ENCODE measurements at regions not wholly inside any gene's neighbourhood (a gene's known extent, or its start where the extent isn't known, plus 50 kb on each side); places are given as distances from the start of the nearest gene placed in this dataset.

DNA sequence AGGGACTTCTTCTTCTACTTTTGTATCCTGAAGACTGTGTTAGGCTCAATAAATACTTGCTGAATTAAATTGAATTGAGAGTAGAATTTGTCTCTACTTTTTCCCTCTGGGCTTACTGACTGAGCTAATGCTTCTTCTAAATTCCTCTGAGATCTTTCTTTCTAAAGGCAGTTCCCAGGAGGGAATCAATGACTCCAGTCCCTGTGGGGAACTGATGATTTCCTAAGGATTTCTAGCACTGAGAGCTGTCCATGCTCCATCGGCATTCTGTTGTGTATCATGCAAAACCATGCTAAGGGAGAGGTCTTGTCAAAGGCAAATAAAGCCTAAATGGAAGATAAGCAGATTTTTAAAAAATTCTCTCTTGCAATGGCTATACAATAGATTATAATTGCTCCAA, 148.8 kb upstream of the KIRREL3 start:
- no peak overlapping the region for H3K4me3 Mint-ChIP-seq
- ATAC-seq (replicated peaks; ENCODE audit: extremely low read depth, poor library complexity, severe bottlenecking) (no peak), DNase-seq (ENCODE audit: low spot score in 2 of 2) (no peak)
- H3K4me1 Mint-ChIP-seq = no peaks in the 10 kb centered on the region
- no peaks in the 10 kb centered on the region for H3K27me3 Mint-ChIP-seq
- peaks cover 2% of the 10 kb centered on the region for H3K9me3 Mint-ChIP-seq
- H3K27ac Mint-ChIP-seq (ENCODE audit: low read depth) = no peak overlapping the region
- H3K36me3 Mint-ChIP-seq (ENCODE audit: insufficient read depth) = no peaks in the 10 kb centered on the region

DNA sequence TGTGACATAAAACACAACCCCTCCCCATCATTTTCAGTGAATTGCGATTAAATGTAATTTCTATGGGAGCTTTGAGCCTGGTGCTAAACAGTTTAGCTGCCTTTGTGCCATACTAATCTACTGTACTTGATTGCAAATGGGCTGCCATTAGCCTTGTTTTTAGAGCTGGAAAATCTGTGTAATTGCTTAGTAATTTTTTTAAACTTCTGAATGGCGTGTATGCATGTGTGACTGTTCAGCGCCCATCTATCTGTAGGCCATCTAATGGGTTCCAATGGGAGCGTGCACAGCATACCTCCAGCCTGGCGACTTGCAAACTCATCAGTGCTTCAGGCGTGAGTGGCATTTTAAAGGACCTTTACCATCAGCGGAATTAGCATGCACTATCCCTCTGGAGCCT, 142.7 kb upstream of the KIRREL3 start:
- no peak for ATAC-seq (replicated peaks; ENCODE audit: extremely low read depth, poor library complexity, severe bottlenecking)

DNA sequence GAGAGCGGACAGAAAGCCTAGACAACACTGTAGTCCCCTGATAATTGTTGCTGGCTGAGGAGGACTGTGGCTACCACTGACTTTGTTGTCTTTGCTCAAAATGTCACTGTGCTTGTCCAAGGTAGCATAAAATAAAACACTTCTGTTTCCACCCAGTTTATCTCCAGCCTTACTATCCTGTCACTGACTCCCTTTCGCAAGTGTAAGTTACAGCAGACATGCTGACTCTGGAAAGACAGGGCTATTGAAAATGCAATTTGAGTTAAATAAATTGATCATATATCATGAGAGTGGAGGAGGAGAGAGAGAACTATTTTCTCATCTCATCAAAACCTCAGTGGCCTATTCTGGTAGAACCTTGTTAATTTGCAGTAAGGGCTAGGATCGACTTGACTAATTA, 138.0 kb upstream of the KIRREL3 start:
- H3K27ac Mint-ChIP-seq (ENCODE audit: low read depth) = no peak overlapping the region
- no peaks in the 10 kb centered on the region for H3K36me3 Mint-ChIP-seq (ENCODE audit: insufficient read depth)
- no peak overlapping the region for H3K4me3 Mint-ChIP-seq
- no peak for ATAC-seq (replicated peaks; ENCODE audit: extremely low read depth, poor library complexity, severe bottlenecking)
- H3K9me3 Mint-ChIP-seq = no peaks in the 10 kb centered on the region
- DNase-seq (ENCODE audit: low spot score in 2 of 2) = no peak
- H3K4me1 Mint-ChIP-seq = no peaks in the 10 kb centered on the region
- no peaks in the 10 kb centered on the region for H3K27me3 Mint-ChIP-seq

More for the DNA sequence above, 142.7 kb upstream of the KIRREL3 start:
- Mint-ChIP-seq H3K36me3 (ENCODE audit: insufficient read depth) (no peaks in the 10 kb centered on the region), H3K27ac (ENCODE audit: low read depth) (no peak overlapping the region), H3K4me3 (no peak overlapping the region), H3K4me1 (no peaks in the 10 kb centered on the region), H3K9me3 (peaks cover 5% of the 10 kb centered on the region), H3K27me3 (no peaks in the 10 kb centered on the region)
- no peak for DNase-seq (ENCODE audit: low spot score in 2 of 2)

DNA sequence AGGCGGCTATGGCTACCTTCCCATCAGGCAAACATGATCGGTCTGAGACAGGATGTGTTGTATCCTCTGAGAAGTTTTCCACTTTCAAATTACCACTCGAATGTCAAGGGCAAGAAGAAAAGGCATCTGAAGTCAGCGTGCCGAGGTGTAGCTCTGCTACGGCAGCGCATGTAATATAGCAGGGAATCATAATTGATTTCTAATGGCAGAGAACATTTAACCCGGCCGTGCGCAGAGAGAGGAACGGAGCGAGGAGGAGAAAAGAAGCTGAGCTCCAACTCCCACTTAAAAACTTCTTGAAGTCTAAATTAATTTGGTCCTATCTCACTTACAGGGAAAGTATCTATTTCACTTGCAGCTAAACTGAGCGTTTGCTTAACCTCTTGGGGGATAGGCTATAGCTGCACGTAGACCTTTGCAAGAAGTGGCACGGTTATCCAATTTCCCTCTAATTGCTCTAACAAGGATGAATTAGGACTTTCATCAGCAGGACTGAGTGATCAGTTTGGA, 137.3 kb upstream of the KIRREL3 start:
- no peak for ATAC-seq (replicated peaks; ENCODE audit: extremely low read depth, poor library complexity, severe bottlenecking)

DNA sequence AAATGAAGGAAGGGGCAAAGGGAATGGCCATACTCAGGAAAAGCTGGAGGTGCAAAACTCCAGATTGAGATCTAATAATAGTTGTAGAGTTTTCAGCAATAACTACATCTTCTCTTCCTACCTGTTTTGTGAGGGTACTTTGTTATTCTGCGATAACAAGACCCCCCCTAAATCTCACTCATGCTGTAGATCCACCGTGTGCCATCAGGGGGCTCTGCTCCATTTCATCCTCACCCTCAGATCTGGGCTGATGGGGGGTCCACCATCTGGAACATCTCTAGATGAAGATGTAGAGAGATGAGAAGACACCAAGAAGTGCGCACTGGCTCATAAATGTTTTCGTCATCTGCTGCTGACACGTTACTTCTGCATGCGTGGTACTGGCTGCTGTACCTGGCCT, 135.9 kb upstream of the KIRREL3 start:
- Mint-ChIP-seq H3K27ac (ENCODE audit: low read depth) (no peak overlapping the region), H3K4me3 (no peak overlapping the region), H3K36me3 (ENCODE audit: insufficient read depth) (no peaks in the 10 kb centered on the region), H3K4me1 (no peaks in the 10 kb centered on the region), H3K27me3 (no peaks in the 10 kb centered on the region), H3K9me3 (no peaks in the 10 kb centered on the region)
- DNase-seq (ENCODE audit: low spot score in 2 of 2) (no peak), ATAC-seq (replicated peaks; ENCODE audit: extremely low read depth, poor library complexity, severe bottlenecking) (no peak)

More for the DNA sequence above, 137.3 kb upstream of the KIRREL3 start:
- Mint-ChIP-seq H3K27ac (ENCODE audit: low read depth) (no peak overlapping the region), H3K4me1 (no peaks in the 10 kb centered on the region), H3K27me3 (no peaks in the 10 kb centered on the region), H3K9me3 (no peaks in the 10 kb centered on the region), H3K4me3 (no peak overlapping the region), H3K36me3 (ENCODE audit: insufficient read depth) (no peaks in the 10 kb centered on the region)
- no peak for DNase-seq (ENCODE audit: low spot score in 2 of 2)

DNA sequence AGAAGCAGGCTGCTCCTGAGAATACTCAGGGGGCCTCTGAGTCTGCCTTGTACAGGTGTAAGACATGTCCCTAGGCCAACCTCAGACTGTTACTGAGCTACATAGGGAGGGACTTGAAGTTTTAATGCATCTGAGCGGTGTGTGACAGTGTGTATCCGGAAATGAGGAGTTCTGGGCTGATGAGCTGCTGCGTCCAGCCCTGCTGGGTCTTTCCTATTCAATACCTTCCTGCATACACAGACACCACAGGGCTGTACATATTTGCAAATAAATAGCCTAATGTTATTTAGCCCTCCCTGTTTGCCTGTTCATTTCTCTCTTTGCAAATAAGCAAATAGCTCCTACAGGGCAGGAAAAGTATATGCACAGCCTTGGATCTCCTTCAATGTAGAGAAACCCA, 134.7 kb upstream of the KIRREL3 start:
- no peak overlapping the region for H3K4me3 Mint-ChIP-seq
- no peak for ATAC-seq (replicated peaks; ENCODE audit: extremely low read depth, poor library complexity, severe bottlenecking)
- no peak for DNase-seq (ENCODE audit: low spot score in 2 of 2)
- no peaks in the 10 kb centered on the region for H3K27me3 Mint-ChIP-seq
- H3K9me3 Mint-ChIP-seq = no peaks in the 10 kb centered on the region
- H3K4me1 Mint-ChIP-seq = no peaks in the 10 kb centered on the region
- no peaks in the 10 kb centered on the region for H3K36me3 Mint-ChIP-seq (ENCODE audit: insufficient read depth)
- H3K27ac Mint-ChIP-seq (ENCODE audit: low read depth) = no peak overlapping the region

DNA sequence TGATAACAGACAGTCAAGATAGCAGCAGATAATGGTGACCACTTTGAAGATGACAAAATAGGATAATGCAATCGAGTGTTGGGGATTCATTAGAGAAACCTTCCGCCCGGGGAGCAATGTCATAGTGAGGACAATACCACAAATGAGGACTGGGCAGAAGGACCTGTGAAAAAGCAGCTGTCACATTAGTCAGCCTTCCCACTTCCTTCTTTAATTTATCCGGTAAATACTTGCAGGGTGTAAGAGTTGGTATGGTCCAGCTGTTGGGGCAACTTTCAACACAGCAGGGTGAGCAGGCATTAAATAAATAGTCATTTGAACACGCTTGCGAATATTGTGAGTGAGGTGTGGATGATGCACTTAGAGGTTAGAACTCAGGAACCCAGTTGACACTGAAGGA, 132.5 kb upstream of the KIRREL3 start:
- no peaks in the 10 kb centered on the region for H3K27me3 Mint-ChIP-seq
- no peaks in the 10 kb centered on the region for H3K36me3 Mint-ChIP-seq (ENCODE audit: insufficient read depth)
- DNase-seq (ENCODE audit: low spot score in 2 of 2) = no peak
- no peaks in the 10 kb centered on the region for H3K9me3 Mint-ChIP-seq
- no peak overlapping the region for H3K4me3 Mint-ChIP-seq
- H3K27ac Mint-ChIP-seq (ENCODE audit: low read depth) = no peak overlapping the region
- H3K4me1 Mint-ChIP-seq = no peaks in the 10 kb centered on the region
- no peak for ATAC-seq (replicated peaks; ENCODE audit: extremely low read depth, poor library complexity, severe bottlenecking)

DNA sequence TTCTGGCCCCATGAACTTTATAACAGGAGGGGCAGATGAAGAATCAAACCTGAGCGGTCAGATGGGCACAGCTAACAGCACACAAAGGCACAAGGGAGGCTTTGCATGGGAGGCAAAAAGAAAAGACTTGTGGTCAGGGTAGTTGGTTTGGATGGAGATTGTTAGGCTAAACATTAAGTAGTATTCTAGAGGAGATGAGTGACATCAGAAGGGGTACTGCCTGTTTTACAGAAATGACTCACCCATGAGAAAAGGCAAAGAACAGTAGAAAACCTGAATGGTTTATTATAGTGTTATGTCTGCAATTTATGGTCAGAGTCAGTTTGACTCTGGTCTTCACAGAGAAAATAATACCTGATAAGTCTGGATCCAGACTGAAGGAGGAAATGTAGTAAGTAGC, 129.8 kb upstream of the KIRREL3 start:
- DNase-seq (ENCODE audit: low spot score in 2 of 2) (no peak), ATAC-seq (replicated peaks; ENCODE audit: extremely low read depth, poor library complexity, severe bottlenecking) (no peak)
- no peak overlapping the region for H3K27ac Mint-ChIP-seq (ENCODE audit: low read depth)
- no peak overlapping the region for H3K4me3 Mint-ChIP-seq
- no peaks in the 10 kb centered on the region for H3K9me3 Mint-ChIP-seq
- no peaks in the 10 kb centered on the region for H3K36me3 Mint-ChIP-seq (ENCODE audit: insufficient read depth)
- no peaks in the 10 kb centered on the region for H3K4me1 Mint-ChIP-seq
- no peaks in the 10 kb centered on the region for H3K27me3 Mint-ChIP-seq

DNA sequence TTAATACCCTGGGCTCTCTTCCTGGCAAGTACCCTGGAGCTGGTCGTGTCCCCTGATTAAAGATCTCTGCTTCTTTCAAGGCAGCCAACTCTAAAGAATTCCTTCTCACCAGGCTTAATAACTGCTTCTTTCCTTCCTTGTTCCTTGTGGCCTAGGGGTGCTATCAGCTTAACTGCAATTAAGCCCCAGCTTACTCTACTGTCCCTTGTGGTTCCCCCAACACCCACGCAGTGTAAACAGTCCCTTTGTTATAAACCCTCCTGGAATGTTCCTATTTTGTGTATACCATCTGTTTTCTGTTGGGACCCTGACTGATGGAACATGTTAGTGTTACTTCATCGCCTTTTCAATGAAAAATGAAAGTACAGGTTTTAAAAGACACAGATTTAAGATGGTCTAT, 126.4 kb upstream of the KIRREL3 start:
- Mint-ChIP-seq H3K9me3 (peaks cover 5% of the 10 kb centered on the region), H3K4me3 (no peak overlapping the region), H3K4me1 (no peaks in the 10 kb centered on the region), H3K27me3 (no peaks in the 10 kb centered on the region), H3K27ac (ENCODE audit: low read depth) (no peak overlapping the region), H3K36me3 (ENCODE audit: insufficient read depth) (no peaks in the 10 kb centered on the region)
- ATAC-seq (replicated peaks; ENCODE audit: extremely low read depth, poor library complexity, severe bottlenecking) = no peak
- no peak for DNase-seq (ENCODE audit: low spot score in 2 of 2)

DNA sequence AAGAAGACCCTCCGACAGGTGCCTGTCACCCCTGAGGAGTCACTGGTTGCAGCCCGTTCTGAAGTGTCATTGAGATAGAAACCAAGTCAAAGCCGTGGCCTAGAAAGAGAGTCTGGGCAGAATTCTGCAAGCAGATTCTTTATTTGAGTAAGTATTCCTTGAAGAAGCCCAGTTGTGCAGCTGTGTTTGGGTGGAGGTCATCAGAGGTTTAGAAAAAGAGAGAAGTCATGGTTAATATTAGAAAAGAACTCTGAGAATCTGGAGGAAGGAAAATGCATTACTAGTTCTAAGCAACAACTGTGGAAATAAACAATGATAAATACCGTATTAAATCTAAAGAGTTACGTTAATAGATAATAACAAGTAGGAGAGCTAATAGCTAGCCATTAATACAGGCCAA, 118.8 kb upstream of the KIRREL3 start:
- Mint-ChIP-seq H3K4me1 (no peaks in the 10 kb centered on the region), H3K27ac (ENCODE audit: low read depth) (no peak overlapping the region), H3K27me3 (no peaks in the 10 kb centered on the region), H3K4me3 (no peak overlapping the region), H3K36me3 (ENCODE audit: insufficient read depth) (no peaks in the 10 kb centered on the region), H3K9me3 (peaks cover 5% of the 10 kb centered on the region)
- ATAC-seq (replicated peaks; ENCODE audit: extremely low read depth, poor library complexity, severe bottlenecking) (no peak), DNase-seq (ENCODE audit: low spot score in 2 of 2) (no peak)

DNA sequence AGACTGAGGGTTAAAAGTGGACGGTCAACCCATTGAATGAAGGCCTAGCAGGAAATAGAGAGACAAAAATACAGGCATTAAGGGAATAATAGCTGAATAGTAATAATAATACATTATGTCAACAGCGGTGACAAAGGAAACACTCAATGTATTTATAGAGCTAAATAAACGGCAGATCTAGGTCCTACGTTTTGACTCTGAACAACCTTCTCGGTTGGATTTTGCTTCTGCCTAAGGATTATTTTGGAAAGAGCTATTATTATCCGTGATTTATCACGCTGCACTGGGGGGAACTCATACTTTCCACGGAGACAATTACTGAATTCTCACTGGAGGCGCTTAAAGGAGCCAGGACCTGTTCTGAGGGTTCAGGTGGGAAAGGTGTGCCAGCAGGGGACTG, 118.2 kb upstream of the KIRREL3 start:
- DNase-seq (ENCODE audit: low spot score in 2 of 2) (no peak), ATAC-seq (replicated peaks; ENCODE audit: extremely low read depth, poor library complexity, severe bottlenecking) (no peak)
- Mint-ChIP-seq H3K9me3 (peaks cover 5% of the 10 kb centered on the region), H3K4me1 (no peaks in the 10 kb centered on the region), H3K36me3 (ENCODE audit: insufficient read depth) (no peaks in the 10 kb centered on the region), H3K27ac (ENCODE audit: low read depth) (no peak overlapping the region), H3K4me3 (no peak overlapping the region), H3K27me3 (no peaks in the 10 kb centered on the region)

DNA sequence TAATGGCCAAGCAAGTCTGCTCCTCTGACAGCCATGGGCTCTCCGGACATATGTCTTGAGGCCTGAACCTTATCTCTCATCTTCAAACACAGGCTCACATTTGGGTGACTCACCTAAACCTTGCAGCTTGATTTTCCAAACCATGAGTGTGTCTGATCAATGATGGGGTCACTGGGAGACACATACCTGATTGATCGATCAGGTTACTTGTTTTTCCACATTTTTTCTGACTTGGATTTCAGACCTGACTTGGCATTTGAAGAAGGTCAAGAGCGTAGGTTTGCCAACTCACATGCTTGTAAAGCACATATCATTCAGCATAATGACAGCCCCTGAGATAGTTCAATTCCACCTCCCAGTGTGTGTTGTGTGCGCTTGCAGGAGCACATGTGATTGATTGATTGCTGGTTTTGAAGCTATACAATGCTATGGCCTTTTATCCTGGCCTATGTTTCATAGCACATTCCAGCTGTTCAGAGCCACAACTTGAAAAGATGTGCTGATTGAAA, 116.7 kb upstream of the KIRREL3 start:
- DNase-seq (ENCODE audit: low spot score in 2 of 2) (no peak), ATAC-seq (replicated peaks; ENCODE audit: extremely low read depth, poor library complexity, severe bottlenecking) (no peak)
- H3K36me3 Mint-ChIP-seq (ENCODE audit: insufficient read depth) = no peaks in the 10 kb centered on the region
- no peaks in the 10 kb centered on the region for H3K9me3 Mint-ChIP-seq
- no peaks in the 10 kb centered on the region for H3K4me1 Mint-ChIP-seq
- no peak overlapping the region for H3K4me3 Mint-ChIP-seq
- no peak overlapping the region for H3K27ac Mint-ChIP-seq (ENCODE audit: low read depth)
- no peaks in the 10 kb centered on the region for H3K27me3 Mint-ChIP-seq

DNA sequence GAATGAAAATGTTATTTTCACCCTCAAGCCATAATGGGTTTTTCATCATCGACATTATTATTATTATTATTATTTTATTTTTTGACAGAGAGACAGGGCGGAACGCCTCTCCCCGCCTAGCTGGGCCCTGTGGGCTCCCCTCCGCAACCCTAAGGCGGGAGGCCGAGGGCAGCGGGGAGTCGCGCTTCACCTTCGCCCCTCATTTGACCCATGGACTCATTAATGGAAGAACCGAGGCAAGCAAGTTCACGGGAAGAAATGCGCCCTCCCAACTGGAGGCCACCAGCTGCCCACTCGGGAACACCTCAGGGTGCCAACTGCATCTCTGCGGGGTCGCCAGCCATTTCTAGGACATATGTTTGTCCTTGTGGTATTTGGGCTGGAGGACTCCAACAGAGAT, 115.3 kb upstream of the KIRREL3 start:
- Mint-ChIP-seq H3K27me3 (no peaks in the 10 kb centered on the region), H3K4me3 (no peak overlapping the region)
- no peak for ATAC-seq (replicated peaks; ENCODE audit: extremely low read depth, poor library complexity, severe bottlenecking)

DNA sequence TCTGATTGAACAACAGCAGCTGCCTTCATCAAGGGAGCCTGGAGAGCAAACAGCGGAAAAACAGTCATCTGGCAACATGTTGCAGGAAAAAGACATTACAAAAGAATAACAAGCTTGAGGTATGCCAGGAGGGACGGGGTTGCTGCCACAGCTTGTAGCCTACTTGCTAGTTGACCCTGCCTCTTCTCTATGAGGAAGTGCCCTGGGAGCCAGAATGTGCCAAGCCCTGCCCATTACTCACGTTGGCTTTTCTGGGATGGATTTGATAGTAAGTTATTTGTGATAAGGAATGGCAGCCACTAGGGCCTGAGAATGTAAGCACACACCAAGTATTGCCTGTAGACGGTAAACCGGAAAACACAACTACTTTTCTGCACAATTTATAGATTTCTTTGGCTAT, 113.5 kb upstream of the KIRREL3 start:
- H3K36me3 Mint-ChIP-seq (ENCODE audit: insufficient read depth) = no peaks in the 10 kb centered on the region
- H3K27ac Mint-ChIP-seq (ENCODE audit: low read depth) = no peak overlapping the region
- peaks cover 3% of the 10 kb centered on the region for H3K27me3 Mint-ChIP-seq
- no peaks in the 10 kb centered on the region for H3K4me1 Mint-ChIP-seq
- DNase-seq (ENCODE audit: low spot score in 2 of 2) = no peak
- no peaks in the 10 kb centered on the region for H3K9me3 Mint-ChIP-seq
- no peak for ATAC-seq (replicated peaks; ENCODE audit: extremely low read depth, poor library complexity, severe bottlenecking)
- H3K4me3 Mint-ChIP-seq = no peak overlapping the region

More for the DNA sequence above, 115.3 kb upstream of the KIRREL3 start:
- Mint-ChIP-seq H3K27ac (ENCODE audit: low read depth) (no peak overlapping the region), H3K36me3 (ENCODE audit: insufficient read depth) (no peaks in the 10 kb centered on the region), H3K9me3 (no peaks in the 10 kb centered on the region), H3K4me1 (no peaks in the 10 kb centered on the region)
- no peak for DNase-seq (ENCODE audit: low spot score in 2 of 2)
